NCI-H69 (cell line): ENCODE measurements at regions not wholly inside any gene's neighbourhood (a gene's known extent, or its start where the extent isn't known, plus 50 kb on each side); places are given as distances from the start of the nearest gene placed in this dataset.
A peak's percentile ranks its signal among the peaks of the same experiment; 100 is the strongest.
"Not testable (repeated sequence)": the region's sequence is repeated elsewhere in the genome, so short reads cannot be mapped to it uniquely, and the experiment has no call there.

Source experiments
- DNase-seq: peaks from one replicate; lab custom pipeline; 2025; lab: John Stamatoyannopoulos, UW

DNA sequence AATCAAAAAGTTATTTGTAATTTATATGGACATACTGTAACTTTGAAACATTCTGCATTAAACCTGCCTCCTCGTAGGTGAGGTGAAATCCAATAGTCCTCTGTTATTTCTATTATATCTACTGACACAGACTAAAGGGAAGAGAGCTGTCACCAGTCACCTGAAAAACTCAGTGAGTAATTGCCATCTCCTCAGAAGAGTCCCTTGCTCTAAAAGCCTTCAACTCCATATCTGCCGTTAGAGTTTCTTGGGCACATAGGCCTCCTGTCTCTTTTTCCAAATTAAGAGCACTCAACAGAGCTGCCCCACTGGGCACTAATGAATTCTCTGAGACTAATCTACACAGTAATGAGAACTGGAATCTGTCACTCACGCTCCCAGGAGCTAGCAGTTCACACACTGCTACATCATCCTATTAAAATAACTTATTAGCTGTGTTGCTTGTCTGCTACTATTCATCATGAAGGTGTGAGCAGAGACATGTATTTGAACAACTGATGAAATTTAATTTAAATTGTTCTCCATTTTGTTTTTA, 67.3 kb upstream of the VCAN start:
- DNase-seq = no peak

DNA sequence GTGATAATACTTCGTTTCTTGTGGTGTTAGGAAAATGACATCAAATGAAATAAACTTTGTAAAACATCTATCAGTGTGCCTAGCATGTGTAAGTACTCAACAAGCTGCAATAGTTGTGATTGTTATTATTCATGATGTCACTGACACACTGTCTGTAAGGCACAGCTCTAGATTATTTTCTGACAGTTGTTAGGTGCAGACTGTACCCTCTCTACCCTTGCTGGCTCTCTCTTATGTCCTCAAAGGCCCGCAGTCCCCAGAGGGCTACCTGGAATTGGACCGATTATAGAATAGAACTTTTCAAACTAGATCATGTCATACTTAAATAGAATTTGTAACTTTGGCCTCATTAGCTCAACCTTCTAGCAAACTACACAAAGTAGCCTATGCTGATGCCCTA, 65.9 kb upstream of the VCAN start:
- DNase-seq = no peak

DNA sequence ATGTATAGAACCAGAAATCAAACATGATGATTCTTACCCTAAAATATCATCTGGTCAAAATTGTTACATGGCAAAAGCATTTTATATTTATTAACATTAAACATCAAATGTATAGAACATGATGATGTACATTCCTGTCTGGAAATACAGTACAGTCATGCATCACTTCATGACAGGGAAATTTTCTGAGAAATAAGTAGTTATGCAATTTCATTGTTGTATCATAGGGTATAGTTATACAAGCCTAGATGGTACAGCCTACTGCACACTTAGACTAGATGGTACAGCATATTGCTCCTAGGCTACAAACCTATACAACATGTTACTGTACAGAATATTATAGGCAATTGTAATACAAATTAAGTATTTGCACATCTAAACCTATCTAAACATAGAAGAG, 64.6 kb upstream of the VCAN start:
- no peak for DNase-seq

DNA sequence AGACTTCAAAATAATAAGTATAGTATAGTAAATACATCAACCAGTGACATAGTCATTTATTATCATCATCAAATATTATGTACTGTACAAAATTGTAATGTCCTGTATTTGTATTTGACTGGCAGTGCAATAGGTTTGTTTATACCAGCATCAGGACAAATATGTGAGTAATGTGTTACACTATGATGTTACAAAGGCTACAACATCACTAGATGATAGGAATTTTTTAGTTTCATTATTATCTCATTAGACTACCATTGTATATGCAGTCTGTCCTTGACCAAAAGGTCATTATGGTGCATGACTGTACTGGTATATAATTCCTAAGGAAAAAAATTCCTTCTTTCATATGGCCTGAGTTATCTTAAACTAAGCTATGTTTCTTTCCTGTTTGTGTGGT, 63.6 kb upstream of the VCAN start:
- no peak for DNase-seq

DNA sequence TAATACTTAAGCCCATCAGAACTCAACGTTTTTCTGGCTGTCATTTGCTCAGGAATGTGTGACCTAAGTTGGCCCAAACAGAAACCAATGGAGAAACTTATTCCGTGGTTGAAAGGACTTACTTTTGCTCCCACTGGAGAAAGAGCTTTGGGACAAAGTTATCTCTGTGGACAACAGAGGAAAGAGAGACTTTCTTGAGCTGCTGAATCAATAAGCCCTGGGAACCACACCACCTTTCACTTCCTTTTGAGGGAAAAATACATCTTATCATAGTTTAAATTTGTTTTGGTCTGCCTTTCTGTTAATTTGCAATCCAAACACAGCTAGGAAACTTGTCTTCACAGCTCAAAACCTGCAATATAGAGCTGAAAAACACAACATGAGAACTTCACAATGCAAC, 62.8 kb upstream of the VCAN start:
- DNase-seq = no peak

DNA sequence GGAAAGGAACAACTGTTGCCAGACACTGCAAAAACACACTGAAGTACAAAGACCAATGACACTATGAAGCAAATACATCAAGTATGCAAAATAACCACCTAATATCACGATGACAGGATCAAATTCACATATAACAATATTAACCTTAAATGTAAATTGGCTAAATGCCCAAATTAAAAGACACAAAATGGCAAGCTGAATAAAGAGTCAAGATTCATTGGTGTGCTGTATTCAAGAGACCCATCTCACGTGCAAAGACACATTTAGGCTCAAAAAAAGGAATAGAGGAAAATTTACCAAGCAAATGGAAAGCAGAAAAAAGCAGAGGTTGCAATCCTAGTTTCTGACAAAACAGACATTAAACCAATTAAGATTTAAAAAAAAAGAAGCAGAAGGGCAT, 61.8 kb upstream of the VCAN start:
- not testable (repeated sequence) for DNase-seq

DNA sequence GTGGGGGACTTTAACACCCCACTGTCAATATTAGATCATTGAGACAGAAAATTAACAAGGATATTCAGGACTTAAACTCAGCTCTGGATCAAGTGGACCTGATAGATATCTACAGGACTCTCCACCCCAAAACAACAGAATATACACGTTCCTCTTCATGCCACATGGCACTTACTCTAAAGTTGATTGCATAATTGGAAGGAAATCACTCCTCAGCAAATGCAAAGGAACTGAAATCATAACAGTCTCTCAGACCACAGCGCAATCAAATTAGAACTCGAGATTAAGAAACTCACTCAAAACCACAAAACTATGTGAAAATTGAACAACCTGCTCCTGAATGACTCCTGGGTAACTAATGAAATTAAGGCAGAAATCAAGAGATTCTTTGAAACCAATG, 61.2 kb upstream of the VCAN start:
- not testable (repeated sequence) for DNase-seq

- no peak for DNase-seq
These were observed 56.9 kb upstream of the VCAN start for GRCh38 chr5:83414601-83415000.

- DNase-seq = peak; percentile 50
These were observed 53.7 kb upstream of the VCAN start for GRCh38 chr5:83417884-83418283.

DNA sequence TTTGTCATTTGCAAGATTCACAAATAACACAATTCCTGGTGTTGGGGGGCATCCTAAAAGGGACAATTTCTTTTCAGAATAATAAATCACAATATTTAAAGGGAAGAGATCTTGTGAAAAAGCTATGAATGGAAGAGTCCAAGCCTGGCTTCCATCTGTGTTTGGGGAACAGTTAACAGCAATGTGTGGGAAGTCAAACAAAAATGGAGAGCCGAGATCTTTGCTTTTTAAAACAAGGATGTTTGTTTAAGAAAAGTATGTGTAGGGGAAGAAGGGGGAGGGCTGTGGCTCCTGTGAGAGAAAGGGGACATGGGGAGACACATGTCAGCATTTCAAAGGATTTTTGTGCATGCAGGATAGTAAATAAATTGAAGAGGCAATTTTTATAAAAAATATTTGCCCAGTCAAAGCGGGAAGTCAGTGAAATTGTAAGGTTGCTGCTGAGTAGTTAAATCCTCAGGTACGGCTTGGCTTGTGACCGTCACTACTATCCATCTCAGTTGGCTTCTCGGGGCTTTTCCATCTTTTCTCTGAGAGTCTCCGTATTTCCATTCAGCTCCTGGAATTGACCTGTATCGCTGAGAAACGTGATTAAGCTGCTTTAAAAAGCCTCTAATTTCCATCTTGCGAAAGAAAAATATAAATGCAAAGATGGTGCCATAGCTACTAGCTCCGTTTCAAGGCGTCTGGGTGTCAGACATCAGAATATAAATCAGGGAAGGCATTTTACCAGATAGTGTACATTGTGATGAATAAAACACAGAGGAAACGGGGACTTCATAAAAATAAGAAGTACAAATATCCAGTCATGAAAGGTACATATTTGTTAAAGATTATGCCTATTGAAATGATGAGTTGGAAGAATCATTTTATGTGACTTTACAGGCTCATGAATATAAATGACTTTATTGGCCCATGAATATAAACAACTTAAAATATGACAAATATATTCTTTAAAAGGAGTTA, 52.9 kb upstream of the VCAN start:
- peak; percentile 27 for DNase-seq
